ENCODE measurements at regions not wholly inside any gene's neighbourhood (a gene's known extent, or its start where the extent isn't known, plus 50 kb on each side); places are given as distances from the start of the nearest gene placed in this dataset.

GRCh38 chr3:34202975-34203374, 404.5 kb downstream of the PDCD6IP start:
- H3K27me3 ChIP-seq (ENCODE audit: insufficient read depth, poor library complexity, severe bottlenecking) = no peaks in the 10 kb centered on the region
- H3K27ac ChIP-seq (replicated peaks) = no peak overlapping the region
- no peak for TF ChIP-seq GABPA (IDR thresholded peaks at IDR 0.05; ENCODE audit: low read depth)
- no peak for TF ChIP-seq CTCF (IDR thresholded peaks at IDR 0.05; ENCODE audit: insufficient read depth, low read length)
- no peak for TF ChIP-seq POLR2AphosphoS5 (IDR thresholded peaks at IDR 0.05; ENCODE audit: low read depth)
- no peak for TF ChIP-seq REST (IDR thresholded peaks at IDR 0.05; ENCODE audit: insufficient replicate concordance, low read depth)
- TF ChIP-seq SPI1 (IDR thresholded peaks at IDR 0.05; ENCODE audit: borderline replicate concordance, low read depth) = no peak
- no peak for DNase-seq (ENCODE audit: low read depth in 1 of 2, low spot score in 1 of 2)
- no peak overlapping the region for H3K4me3 ChIP-seq (replicated peaks; ENCODE audit: insufficient read depth, low read length)

- H3K27me3 ChIP-seq (ENCODE audit: insufficient read depth, poor library complexity, severe bottlenecking) = no peaks in the 10 kb centered on the region
- DNase-seq (ENCODE audit: low read depth in 1 of 2, low spot score in 1 of 2) = no peak
- TF ChIP-seq REST (IDR thresholded peaks at IDR 0.05; ENCODE audit: insufficient replicate concordance, low read depth) (no peak), GABPA (IDR thresholded peaks at IDR 0.05; ENCODE audit: low read depth) (no peak), CTCF (IDR thresholded peaks at IDR 0.05; ENCODE audit: insufficient read depth, low read length) (no peak), SPI1 (IDR thresholded peaks at IDR 0.05; ENCODE audit: borderline replicate concordance, low read depth) (no peak), POLR2AphosphoS5 (IDR thresholded peaks at IDR 0.05; ENCODE audit: low read depth) (no peak)
- H3K4me3 ChIP-seq (replicated peaks; ENCODE audit: insufficient read depth, low read length) = no peak overlapping the region
- H3K27ac ChIP-seq (replicated peaks) = no peak overlapping the region
These were observed 405.0 kb downstream of the PDCD6IP start for GRCh38 chr3:34203386-34203785.

GRCh38 chr3:34207002-34207401, 408.6 kb downstream of the PDCD6IP start:
- DNase-seq (ENCODE audit: low read depth in 1 of 2, low spot score in 1 of 2) = no peak
- no peaks in the 10 kb centered on the region for H3K27me3 ChIP-seq (ENCODE audit: insufficient read depth, poor library complexity, severe bottlenecking)

More at GRCh38 chr3:34207002-34207401, 408.6 kb downstream of the PDCD6IP start:
- Histone ChIP-seq H3K4me3 (replicated peaks; ENCODE audit: insufficient read depth, low read length) (no peak overlapping the region), H3K27ac (replicated peaks) (no peak overlapping the region)
- TF ChIP-seq REST (IDR thresholded peaks at IDR 0.05; ENCODE audit: insufficient replicate concordance, low read depth) = no peak
- no peak for TF ChIP-seq SPI1 (IDR thresholded peaks at IDR 0.05; ENCODE audit: borderline replicate concordance, low read depth)
- TF ChIP-seq GABPA (IDR thresholded peaks at IDR 0.05; ENCODE audit: low read depth) = no peak
- no peak for TF ChIP-seq POLR2AphosphoS5 (IDR thresholded peaks at IDR 0.05; ENCODE audit: low read depth)
- TF ChIP-seq CTCF (IDR thresholded peaks at IDR 0.05; ENCODE audit: insufficient read depth, low read length) = no peak

Data from HL-60 (cell line).